HFF-Myc (cell line): ENCODE measurements at regions not wholly inside any gene's neighbourhood (a gene's known extent, or its start where the extent isn't known, plus 50 kb on each side); places are given as distances from the start of the nearest gene placed in this dataset.
"Not testable (repeated sequence)": the region's sequence is repeated elsewhere in the genome, so short reads cannot be mapped to it uniquely, and the experiment has no call there.

Source experiments
- DNase-seq: peaks from one replicate; pipeline ENCODE4 v3.0.0-alpha.2; 2011; ENCODE audit warnings: low read depth; ENCODE audit errors: extremely low read depth
- H3K4me3 ChIP-seq: replicated peaks from 2 replicates; pipeline ENCODE4 v1.5.1; 2011; ENCODE audit warnings: low read depth, mild to moderate bottlenecking, control low read depth, low read length
- TF ChIP-seq, protein P1 (sequence below): IDR thresholded peaks from 2 replicates; pipeline ENCODE4 v1.5.1; 2012; ENCODE audit warnings: mild to moderate bottlenecking, low read depth, low read length, control low read depth; ENCODE audit errors: missing control alignments

DNA sequence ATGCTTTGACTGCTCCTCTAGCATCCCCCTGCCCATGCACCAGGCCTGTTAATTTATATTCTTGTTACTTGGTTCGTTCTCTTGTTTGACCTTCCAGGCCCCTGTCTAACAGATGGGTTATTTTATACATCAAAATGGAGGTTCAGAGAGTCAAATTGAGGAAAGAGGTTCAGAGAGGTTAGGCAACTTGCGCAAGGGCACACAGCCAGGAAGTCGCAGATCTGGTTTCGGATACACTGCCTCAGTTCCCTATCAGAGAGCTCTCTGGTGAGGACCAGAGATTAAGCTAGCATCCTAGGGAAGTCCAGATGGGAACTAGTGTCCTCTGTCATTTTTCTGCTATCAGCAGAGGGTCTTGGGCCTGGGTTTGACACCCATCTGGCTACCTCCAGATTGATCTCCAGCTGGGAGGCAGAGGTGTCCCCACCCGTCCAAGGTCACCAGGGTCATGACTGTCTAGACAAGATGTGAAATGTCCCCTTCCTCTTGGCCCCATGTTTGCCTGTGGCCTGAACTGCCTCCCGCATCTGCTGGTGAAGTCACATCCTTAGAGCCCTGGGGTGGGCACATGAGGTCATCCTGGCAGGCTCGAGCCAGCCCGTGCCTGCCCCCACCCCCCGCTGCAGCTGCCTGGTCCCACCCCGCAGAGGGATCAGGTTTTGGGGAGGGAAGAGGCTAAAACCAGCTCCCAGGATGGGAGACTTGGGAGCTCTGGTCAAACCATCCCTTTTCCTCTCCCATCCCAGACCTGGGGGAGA lies 84.3 kb upstream of the NCOR2 start:
- no peak for DNase-seq
- H3K4me3 ChIP-seq = no peak overlapping the region
- TF ChIP-seq, protein P1, sequence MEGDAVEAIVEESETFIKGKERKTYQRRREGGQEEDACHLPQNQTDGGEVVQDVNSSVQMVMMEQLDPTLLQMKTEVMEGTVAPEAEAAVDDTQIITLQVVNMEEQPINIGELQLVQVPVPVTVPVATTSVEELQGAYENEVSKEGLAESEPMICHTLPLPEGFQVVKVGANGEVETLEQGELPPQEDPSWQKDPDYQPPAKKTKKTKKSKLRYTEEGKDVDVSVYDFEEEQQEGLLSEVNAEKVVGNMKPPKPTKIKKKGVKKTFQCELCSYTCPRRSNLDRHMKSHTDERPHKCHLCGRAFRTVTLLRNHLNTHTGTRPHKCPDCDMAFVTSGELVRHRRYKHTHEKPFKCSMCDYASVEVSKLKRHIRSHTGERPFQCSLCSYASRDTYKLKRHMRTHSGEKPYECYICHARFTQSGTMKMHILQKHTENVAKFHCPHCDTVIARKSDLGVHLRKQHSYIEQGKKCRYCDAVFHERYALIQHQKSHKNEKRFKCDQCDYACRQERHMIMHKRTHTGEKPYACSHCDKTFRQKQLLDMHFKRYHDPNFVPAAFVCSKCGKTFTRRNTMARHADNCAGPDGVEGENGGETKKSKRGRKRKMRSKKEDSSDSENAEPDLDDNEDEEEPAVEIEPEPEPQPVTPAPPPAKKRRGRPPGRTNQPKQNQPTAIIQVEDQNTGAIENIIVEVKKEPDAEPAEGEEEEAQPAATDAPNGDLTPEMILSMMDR = no peak

GRCh38 chr12:124650912-124651311 lies 83.5 kb upstream of the NCOR2 start:
- TF ChIP-seq, protein P1 = no peak

GRCh38 chr12:124648710-124649384 lies 81.4 kb upstream of the NCOR2 start:
- TF ChIP-seq, protein P1 = no peak
- H3K4me3 ChIP-seq = no peak overlapping the region
- DNase-seq = no peak

More at GRCh38 chr12:124650912-124651311, 83.5 kb upstream of the NCOR2 start:
- no peak overlapping the region for H3K4me3 ChIP-seq
- DNase-seq = no peak

- TF ChIP-seq, protein P1 = no peak
- H3K4me3 ChIP-seq = no peak overlapping the region
- DNase-seq = no peak
Measured at GRCh38 chr12:124647316-124647715, 79.9 kb upstream of the NCOR2 start.

DNA sequence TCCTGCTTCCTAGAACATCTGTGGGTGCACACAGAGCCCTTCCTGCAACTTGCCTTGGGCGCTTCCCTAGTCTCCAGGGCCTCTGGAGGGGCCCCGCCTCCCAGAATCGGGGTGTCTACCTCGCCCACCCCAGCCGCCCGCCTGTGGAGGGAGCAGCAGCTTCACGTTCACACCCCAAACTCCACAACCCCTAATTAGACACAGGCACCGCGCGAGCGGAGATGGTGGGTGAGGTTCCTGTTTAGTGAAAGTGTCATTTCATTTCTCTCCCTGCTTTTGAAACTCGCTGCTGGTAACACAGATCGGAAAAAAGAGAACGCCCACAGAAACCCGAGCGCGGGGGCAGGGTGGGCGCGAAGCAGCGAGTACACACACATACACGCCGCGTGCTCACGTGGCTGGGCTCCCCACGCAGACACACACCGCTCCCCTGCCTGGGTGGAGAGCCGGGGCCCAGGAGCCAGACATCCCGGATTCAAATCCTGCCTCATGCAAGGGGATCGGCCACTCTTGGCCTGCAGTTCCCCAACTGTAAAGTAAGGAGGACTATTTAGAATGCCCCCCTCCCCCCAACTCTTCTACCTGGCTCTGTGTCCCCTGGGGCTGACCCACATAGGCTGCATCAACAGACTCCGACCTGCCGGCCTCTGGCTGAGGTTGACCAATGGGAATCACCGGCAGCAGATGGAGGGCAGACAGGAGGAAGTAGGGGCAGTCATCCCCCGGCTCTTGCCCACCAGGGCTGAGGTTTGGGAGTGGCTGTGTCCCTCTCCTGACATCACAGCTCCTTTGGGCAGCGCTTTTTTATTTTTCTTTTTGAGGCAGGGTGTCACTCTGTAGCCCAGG lies 79.2 kb upstream of the NCOR2 start:
- no peak for DNase-seq
- no peak overlapping the region for H3K4me3 ChIP-seq
- TF ChIP-seq, protein P1 = no peak

DNA sequence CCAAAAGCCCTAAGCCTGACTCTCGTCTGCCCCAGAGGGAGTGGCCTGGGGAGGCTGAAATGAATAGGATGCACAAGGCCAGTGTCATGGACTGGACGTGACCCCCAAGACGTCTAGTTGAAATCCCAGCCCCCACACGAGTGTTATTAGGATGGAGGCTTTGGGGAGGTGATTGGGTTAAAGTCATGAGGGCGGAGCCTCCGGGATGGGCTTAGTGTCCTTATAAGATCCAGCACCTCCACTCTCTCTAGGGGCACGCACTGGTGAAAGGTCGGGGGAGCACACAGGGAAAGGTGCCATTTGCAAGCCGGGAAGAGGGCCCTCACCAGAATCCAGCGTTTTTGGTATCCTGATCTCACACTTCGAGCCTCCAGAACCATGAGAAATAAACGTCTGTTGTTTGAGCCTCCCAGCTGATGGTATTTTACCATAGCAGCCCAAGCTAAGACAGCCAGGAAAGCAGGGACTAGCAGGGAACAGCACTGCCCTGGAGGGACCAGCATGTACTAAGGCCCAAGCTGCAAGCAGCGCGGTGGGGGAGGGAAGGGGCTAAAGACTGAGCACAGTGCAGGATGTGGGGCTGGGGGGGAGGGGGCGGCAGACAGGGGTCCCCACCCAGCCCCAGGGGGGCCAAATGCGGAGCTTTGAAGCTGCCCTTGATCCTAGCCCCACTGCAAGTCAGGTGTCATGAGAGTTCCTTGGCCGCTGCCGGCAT lies 78.3 kb upstream of the NCOR2 start:
- H3K4me3 ChIP-seq = no peak overlapping the region

DNA sequence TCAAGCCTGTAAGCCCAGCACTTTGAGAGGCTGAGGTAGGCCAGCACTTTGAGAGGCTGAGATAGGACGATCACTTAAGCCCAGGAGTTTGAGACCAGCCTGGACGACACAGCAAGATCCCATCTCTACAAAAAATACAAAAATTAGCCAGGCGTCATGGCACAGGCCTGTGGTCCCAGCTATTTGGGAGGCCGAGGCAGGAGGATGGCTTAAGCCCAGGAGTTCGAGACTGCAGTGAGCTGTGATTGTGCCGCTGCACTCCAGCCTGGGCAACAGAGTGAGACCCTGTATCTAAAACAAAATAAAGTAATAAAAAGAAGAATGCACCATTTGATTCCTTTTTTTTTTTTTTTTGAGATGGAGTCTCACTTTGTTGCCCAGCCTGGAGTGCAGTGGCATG lies 76.4 kb upstream of the NCOR2 start:
- DNase-seq, H3K4me3 ChIP-seq: not testable (repeated sequence)

More for the DNA sequence above, 78.3 kb upstream of the NCOR2 start:
- TF ChIP-seq, protein P1 = no peak
- no peak for DNase-seq
